ENCODE measurements at regions not wholly inside any gene's neighbourhood (a gene's known extent, or its start where the extent isn't known, plus 50 kb on each side); places are given as distances from the start of the nearest gene placed in this dataset.

DNA sequence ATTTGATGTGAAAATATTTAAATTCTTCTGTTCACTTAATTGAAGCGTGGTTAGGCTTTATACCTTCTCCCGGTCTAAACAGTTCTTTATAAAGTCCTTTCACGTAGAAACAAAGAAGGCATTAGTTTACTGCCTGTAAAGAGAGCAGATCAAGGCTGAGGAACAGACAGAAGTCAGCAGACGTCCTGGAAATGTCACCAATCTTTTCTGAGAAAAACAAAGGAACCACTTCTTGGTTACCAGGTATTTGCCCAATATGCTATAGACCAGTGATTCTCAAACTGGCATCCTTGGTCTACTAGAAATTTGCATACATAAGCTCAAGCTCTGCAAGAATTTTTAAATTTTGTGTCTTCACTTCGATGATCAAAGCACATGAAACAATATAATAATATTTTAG, 89.2 kb upstream of the STK17B start:
- Histone ChIP-seq H3K27ac (ENCODE audit: low read depth, low read length) (no peak overlapping the region), H3K4me2 (ENCODE audit: low read length) (peak overlapping the region; percentile 47)

DNA sequence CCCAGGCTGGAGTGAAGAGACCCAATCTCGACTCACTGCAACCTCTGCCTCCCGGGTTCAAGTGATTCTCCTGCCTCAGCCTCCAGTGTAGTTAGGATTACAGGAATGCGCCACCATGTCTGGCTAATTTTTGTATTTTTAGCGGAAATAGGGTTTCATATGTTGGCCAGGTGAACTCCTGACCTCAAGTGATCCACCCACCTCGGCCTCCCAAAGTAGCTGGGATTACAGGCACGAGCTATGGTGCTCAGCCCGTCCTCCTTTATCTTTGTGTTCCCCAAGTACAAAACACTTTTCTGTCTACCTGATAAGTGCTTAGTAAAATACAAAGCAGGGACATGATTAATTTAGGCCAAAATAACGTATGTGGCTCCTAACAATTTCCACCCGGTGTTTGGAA, 91.2 kb upstream of the STK17B start:
- Histone ChIP-seq H3K36me3 (ENCODE audit: control insufficient read depth, low read length) (no peaks in the 10 kb centered on the region), H3F3A (ENCODE audit: control insufficient read depth, insufficient read depth) (peaks cover 37% of the 10 kb centered on the region), H4K20me1 (ENCODE audit: control insufficient read depth, insufficient read depth, low read depth, low read length) (no peaks in the 10 kb centered on the region), H3K4me1 (ENCODE audit: control insufficient read depth, low read length) (peaks cover 81% of the 10 kb centered on the region), H3K4me2 (ENCODE audit: low read length) (peak overlapping the region; percentile 97), H3K9me3 (ENCODE audit: control insufficient read depth, insufficient read depth, low read length) (no peaks in the 10 kb centered on the region), H3K27ac (ENCODE audit: low read depth, low read length) (peak overlapping the region; percentile 93), H3K4me3 (ENCODE audit: low read length) (peak overlapping the region; percentile 63), H3K9me2 (replicated peaks; ENCODE audit: control insufficient read depth, low read length) (no peaks in the 10 kb centered on the region), H3K27me3 (ENCODE audit: control insufficient read depth, low read length) (no peaks in the 10 kb centered on the region), H3K79me2 (ENCODE audit: control insufficient read depth, low read length) (no peaks in the 10 kb centered on the region)
- no peak for TF ChIP-seq EZH2phosphoT487 (IDR thresholded peaks at IDR 0.05; ENCODE audit: borderline replicate concordance, low read length)
- TF ChIP-seq, protein P1, sequence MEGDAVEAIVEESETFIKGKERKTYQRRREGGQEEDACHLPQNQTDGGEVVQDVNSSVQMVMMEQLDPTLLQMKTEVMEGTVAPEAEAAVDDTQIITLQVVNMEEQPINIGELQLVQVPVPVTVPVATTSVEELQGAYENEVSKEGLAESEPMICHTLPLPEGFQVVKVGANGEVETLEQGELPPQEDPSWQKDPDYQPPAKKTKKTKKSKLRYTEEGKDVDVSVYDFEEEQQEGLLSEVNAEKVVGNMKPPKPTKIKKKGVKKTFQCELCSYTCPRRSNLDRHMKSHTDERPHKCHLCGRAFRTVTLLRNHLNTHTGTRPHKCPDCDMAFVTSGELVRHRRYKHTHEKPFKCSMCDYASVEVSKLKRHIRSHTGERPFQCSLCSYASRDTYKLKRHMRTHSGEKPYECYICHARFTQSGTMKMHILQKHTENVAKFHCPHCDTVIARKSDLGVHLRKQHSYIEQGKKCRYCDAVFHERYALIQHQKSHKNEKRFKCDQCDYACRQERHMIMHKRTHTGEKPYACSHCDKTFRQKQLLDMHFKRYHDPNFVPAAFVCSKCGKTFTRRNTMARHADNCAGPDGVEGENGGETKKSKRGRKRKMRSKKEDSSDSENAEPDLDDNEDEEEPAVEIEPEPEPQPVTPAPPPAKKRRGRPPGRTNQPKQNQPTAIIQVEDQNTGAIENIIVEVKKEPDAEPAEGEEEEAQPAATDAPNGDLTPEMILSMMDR (IDR thresholded peaks at IDR 0.05; ENCODE audit: low read depth, low read length, poor library complexity, severe bottlenecking): no peak

More for the DNA sequence above, 89.2 kb upstream of the STK17B start:
- Histone ChIP-seq H3K27me3 (ENCODE audit: control insufficient read depth, low read length) (no peaks in the 10 kb centered on the region), H4K20me1 (ENCODE audit: control insufficient read depth, insufficient read depth, low read depth, low read length) (no peaks in the 10 kb centered on the region), H3K4me1 (ENCODE audit: control insufficient read depth, low read length) (peaks cover 65% of the 10 kb centered on the region), H3K9me2 (replicated peaks; ENCODE audit: control insufficient read depth, low read length) (no peaks in the 10 kb centered on the region), H3K79me2 (ENCODE audit: control insufficient read depth, low read length) (no peaks in the 10 kb centered on the region), H3K4me3 (ENCODE audit: low read length) (peak overlapping the region; percentile 30), H3F3A (ENCODE audit: control insufficient read depth, insufficient read depth) (peaks cover 17% of the 10 kb centered on the region), H3K9me3 (ENCODE audit: control insufficient read depth, insufficient read depth, low read length) (no peaks in the 10 kb centered on the region), H3K36me3 (ENCODE audit: control insufficient read depth, low read length) (no peaks in the 10 kb centered on the region)
- TF ChIP-seq EZH2phosphoT487 (IDR thresholded peaks at IDR 0.05; ENCODE audit: borderline replicate concordance, low read length): no peak
- TF ChIP-seq, protein P1 (IDR thresholded peaks at IDR 0.05; ENCODE audit: low read depth, low read length, poor library complexity, severe bottlenecking): no peak

DNA sequence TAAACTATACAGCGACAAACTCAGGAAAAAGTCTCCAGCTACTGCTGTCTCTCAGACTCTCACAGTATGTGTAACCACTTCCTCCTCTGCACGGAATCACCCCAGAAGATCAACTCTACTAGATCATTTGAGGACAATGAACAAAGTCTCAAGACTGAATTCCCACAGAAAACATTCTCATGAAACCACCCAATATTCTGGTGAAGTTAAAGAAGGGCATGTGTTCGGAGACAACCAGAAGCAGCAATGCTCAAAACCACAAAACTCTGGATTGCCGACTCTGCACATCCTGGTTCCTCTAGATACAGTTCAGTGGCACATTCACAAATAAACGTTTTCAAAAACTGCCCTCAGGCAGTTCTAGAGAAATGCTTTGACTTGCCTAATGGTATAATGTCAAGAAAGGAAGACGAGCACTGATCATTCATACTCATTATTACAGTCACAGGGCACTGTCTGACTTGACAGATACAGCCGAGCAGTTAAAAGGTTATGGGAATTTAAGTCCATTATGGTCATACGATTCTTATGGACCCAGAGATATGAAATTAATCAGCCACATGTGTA, 91.9 kb upstream of the STK17B start:
- Histone ChIP-seq H3K4me2 (ENCODE audit: low read length) (peak overlapping the region; percentile 97), H3K4me1 (ENCODE audit: control insufficient read depth, low read length) (peaks cover 88% of the 10 kb centered on the region), H3K9me2 (replicated peaks; ENCODE audit: control insufficient read depth, low read length) (no peaks in the 10 kb centered on the region), H3K27ac (ENCODE audit: low read depth, low read length) (peak overlapping the region; percentile 93), H3K36me3 (ENCODE audit: control insufficient read depth, low read length) (no peaks in the 10 kb centered on the region), H3F3A (ENCODE audit: control insufficient read depth, insufficient read depth) (peaks cover 43% of the 10 kb centered on the region), H4K20me1 (ENCODE audit: control insufficient read depth, insufficient read depth, low read depth, low read length) (no peaks in the 10 kb centered on the region), H3K79me2 (ENCODE audit: control insufficient read depth, low read length) (no peaks in the 10 kb centered on the region), H3K27me3 (ENCODE audit: control insufficient read depth, low read length) (no peaks in the 10 kb centered on the region), H3K9me3 (ENCODE audit: control insufficient read depth, insufficient read depth, low read length) (no peaks in the 10 kb centered on the region), H3K4me3 (ENCODE audit: low read length) (peak overlapping the region; percentile 63)
- TF ChIP-seq EZH2phosphoT487 (IDR thresholded peaks at IDR 0.05; ENCODE audit: borderline replicate concordance, low read length): no peak
- TF ChIP-seq, protein P1 (IDR thresholded peaks at IDR 0.05; ENCODE audit: low read depth, low read length, poor library complexity, severe bottlenecking): no peak

Data from DOHH2 (cell line).